GM18517 (cell line): ENCODE measurements at regions not wholly inside any gene's neighbourhood (a gene's known extent, or its start where the extent isn't known, plus 50 kb on each side); places are given as distances from the start of the nearest gene placed in this dataset.

ENCODE experiments used
- ATAC-seq: cut with Tn5 transposase; IDR thresholded peaks from one replicate; pipeline ENCODE4 v1.9.1; 2021; ENCODE audit warnings: mild to moderate bottlenecking, moderate library complexity; ENCODE audit not compliant: unreplicated experiment

GRCh38 chr13:81488021-81488420 lies 1147.1 kb upstream of the SPRY2 start:
- no peak for ATAC-seq

- no peak for ATAC-seq
Observed at GRCh38 chr13:81487151-81487550, 1146.2 kb upstream of the SPRY2 start.

GRCh38 chr13:81480634-81481033 lies 1139.7 kb upstream of the SPRY2 start:
- no peak for ATAC-seq

- ATAC-seq = no peak
Observed at GRCh38 chr13:81473366-81473899, 1132.5 kb upstream of the SPRY2 start.

GRCh38 chr13:81458170-81458569 lies 1117.2 kb upstream of the SPRY2 start:
- ATAC-seq = no peak

GRCh38 chr13:81446441-81446840 lies 1105.5 kb upstream of the SPRY2 start:
- ATAC-seq = no peak

GRCh38 chr13:81442904-81443303 lies 1102.0 kb upstream of the SPRY2 start:
- ATAC-seq = no peak

GRCh38 chr13:81425286-81425685 lies 1084.4 kb upstream of the SPRY2 start:
- no peak for ATAC-seq

- ATAC-seq = no peak
Observed at GRCh38 chr13:81409284-81409683, 1068.4 kb upstream of the SPRY2 start.

GRCh38 chr13:81408647-81409046 lies 1067.7 kb upstream of the SPRY2 start:
- no peak for ATAC-seq

- ATAC-seq = peak; percentile 65
Observed at GRCh38 chr13:81406639-81407292, 1065.8 kb upstream of the SPRY2 start.

GRCh38 chr13:81406022-81406421 lies 1065.1 kb upstream of the SPRY2 start:
- ATAC-seq = no peak

- ATAC-seq = no peak
Observed at GRCh38 chr13:81396192-81396591, 1055.3 kb upstream of the SPRY2 start.

- ATAC-seq = no peak
Observed at GRCh38 chr13:81395368-81395767, 1054.4 kb upstream of the SPRY2 start.

GRCh38 chr13:81394640-81395039 lies 1053.7 kb upstream of the SPRY2 start:
- no peak for ATAC-seq

GRCh38 chr13:81393721-81394120 lies 1052.8 kb upstream of the SPRY2 start:
- no peak for ATAC-seq

- no peak for ATAC-seq
Observed at GRCh38 chr13:81393110-81393509, 1052.2 kb upstream of the SPRY2 start.

- ATAC-seq = no peak
Observed at GRCh38 chr13:81388400-81388799, 1047.5 kb upstream of the SPRY2 start.

GRCh38 chr13:81383444-81383843 lies 1042.5 kb upstream of the SPRY2 start:
- no peak for ATAC-seq

GRCh38 chr13:81382246-81382645 lies 1041.3 kb upstream of the SPRY2 start:
- no peak for ATAC-seq

GRCh38 chr13:81381560-81381959 lies 1040.6 kb upstream of the SPRY2 start:
- ATAC-seq = no peak

- ATAC-seq = no peak
Observed at GRCh38 chr13:81379183-81379582, 1038.3 kb upstream of the SPRY2 start.

GRCh38 chr13:81377921-81378320 lies 1037.0 kb upstream of the SPRY2 start:
- no peak for ATAC-seq
